Testis (tissue), 2 donors: ENCODE measurements at regions not wholly inside any gene's neighbourhood (a gene's known extent, or its start where the extent isn't known, plus 50 kb on each side); places are given as distances from the start of the nearest gene placed in this dataset.
"Not testable (repeated sequence)": the region's sequence is repeated elsewhere in the genome, so short reads cannot be mapped to it uniquely, and the experiment has no call there.

Experiments used
- POLR2A ChIP-seq: fragments of 450-650 bp; IDR thresholded peaks from one replicate; pipeline ENCODE4 v1.6.1; 2017; ENCODE audit warnings: antibody characterized with exemption, mild to moderate bottlenecking, moderate library complexity
- TF ChIP-seq, protein P1 (sequence below), 3 experiments: fragments of 450-650 bp in 2 of 3; fragments of 200-600 bp in 1 of 3; sonication (generic) in 1 of 3; IDR thresholded peaks; one replicate each; pipeline ENCODE4 v1.5.1; 2016 to 2019; ENCODE audit warnings: antibody characterized with exemption in 3 of 3, mild to moderate bottlenecking in 2 of 3, moderate library complexity in 1 of 3

DNA sequence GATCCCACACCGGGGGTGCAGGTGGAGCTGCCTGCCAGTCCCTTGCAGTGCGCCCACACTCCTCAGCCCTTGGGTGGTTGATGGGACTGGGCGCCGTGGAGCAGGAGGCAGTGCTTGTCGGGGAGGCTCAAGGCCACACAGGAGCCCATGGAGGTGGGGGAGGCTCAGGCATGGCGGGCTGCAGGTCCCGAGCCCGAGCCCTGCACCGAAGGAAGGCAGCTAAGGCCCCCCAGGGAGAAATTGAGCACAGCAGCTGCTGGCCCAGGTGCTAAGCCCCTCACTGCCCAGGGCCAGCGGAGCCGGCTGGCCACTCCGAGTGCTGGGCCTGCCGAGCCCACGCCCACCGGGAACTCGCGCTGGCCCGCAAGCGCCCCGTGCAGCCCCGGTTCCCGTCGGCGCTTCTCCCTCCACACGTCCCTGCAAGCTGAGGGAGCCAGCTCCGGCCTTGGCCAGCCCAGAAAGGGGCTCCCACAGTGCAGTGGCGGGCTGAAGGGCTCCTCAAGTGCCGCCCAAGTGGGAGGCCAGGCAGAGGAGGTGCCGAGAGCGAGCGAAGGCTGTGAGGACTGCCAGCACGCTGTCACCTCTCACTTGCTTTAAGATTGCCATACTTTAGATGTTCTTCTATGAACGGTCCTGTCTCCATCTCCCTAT, 337.1 kb downstream of the FAT4 start:
- TF ChIP-seq, protein P1, sequence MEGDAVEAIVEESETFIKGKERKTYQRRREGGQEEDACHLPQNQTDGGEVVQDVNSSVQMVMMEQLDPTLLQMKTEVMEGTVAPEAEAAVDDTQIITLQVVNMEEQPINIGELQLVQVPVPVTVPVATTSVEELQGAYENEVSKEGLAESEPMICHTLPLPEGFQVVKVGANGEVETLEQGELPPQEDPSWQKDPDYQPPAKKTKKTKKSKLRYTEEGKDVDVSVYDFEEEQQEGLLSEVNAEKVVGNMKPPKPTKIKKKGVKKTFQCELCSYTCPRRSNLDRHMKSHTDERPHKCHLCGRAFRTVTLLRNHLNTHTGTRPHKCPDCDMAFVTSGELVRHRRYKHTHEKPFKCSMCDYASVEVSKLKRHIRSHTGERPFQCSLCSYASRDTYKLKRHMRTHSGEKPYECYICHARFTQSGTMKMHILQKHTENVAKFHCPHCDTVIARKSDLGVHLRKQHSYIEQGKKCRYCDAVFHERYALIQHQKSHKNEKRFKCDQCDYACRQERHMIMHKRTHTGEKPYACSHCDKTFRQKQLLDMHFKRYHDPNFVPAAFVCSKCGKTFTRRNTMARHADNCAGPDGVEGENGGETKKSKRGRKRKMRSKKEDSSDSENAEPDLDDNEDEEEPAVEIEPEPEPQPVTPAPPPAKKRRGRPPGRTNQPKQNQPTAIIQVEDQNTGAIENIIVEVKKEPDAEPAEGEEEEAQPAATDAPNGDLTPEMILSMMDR (IDR thresholded peaks at IDR 0.05) = not testable (repeated sequence)
- TF ChIP-seq POLR2A = not testable (repeated sequence)
